ENCODE measurements at regions not wholly inside any gene's neighbourhood (a gene's known extent, or its start where the extent isn't known, plus 50 kb on each side); places are given as distances from the start of the nearest gene placed in this dataset.

DNA sequence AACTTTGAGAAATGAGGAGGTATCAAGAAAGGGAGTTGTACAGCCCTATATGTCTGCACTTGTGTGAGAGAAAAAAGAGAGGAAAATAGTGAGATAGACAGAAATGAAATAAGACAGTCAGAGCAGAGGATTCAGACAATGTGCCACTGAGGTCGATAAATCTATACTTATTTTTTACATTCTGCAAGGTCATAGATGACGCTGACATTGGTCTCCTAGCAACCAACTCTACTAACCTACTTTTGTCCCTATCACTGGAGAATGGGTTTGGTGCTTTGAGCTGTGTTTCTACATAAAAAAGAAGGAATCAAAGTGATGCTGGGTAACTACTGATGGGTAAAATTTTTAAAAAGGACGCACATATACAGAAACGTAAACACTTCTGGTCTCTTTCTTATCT is 573.3 kb upstream of the RORB start:
- no peak overlapping the region for H3K27ac ChIP-seq (ENCODE audit: low read depth in 1 of 2, low read length in 2 of 2)
- H4K20me1 ChIP-seq (ENCODE audit: insufficient read depth, low read length): no peaks in the 10 kb centered on the region
- H3K4me1 ChIP-seq (ENCODE audit: control insufficient read depth in 1 of 2, insufficient read depth in 2 of 2, low read length in 2 of 2): no peaks in the 10 kb centered on the region
- WGBS (ENCODE audit: insufficient coverage): no CpG with 5 or more reads among the region's 4 CpGs
- no peak overlapping the region for H3K9ac ChIP-seq (ENCODE audit: insufficient read depth, low read length, poor library complexity, severe bottlenecking)
- TF ChIP-seq, protein P1, sequence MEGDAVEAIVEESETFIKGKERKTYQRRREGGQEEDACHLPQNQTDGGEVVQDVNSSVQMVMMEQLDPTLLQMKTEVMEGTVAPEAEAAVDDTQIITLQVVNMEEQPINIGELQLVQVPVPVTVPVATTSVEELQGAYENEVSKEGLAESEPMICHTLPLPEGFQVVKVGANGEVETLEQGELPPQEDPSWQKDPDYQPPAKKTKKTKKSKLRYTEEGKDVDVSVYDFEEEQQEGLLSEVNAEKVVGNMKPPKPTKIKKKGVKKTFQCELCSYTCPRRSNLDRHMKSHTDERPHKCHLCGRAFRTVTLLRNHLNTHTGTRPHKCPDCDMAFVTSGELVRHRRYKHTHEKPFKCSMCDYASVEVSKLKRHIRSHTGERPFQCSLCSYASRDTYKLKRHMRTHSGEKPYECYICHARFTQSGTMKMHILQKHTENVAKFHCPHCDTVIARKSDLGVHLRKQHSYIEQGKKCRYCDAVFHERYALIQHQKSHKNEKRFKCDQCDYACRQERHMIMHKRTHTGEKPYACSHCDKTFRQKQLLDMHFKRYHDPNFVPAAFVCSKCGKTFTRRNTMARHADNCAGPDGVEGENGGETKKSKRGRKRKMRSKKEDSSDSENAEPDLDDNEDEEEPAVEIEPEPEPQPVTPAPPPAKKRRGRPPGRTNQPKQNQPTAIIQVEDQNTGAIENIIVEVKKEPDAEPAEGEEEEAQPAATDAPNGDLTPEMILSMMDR (IDR thresholded peaks at IDR 0.05): no peak
- H3K4me2 ChIP-seq (replicated peaks; ENCODE audit: extremely low read depth, low read length, poor library complexity, severe bottlenecking): no peak overlapping the region
- intact Hi-C loops (cut with micrococcal nuclease): no loop called here
- no peaks in the 10 kb centered on the region for H3K79me2 ChIP-seq (ENCODE audit: insufficient read depth, low read length)
- H3K36me3 ChIP-seq (replicated peaks in 1 of 2; ENCODE audit: control insufficient read depth in 1 of 2, insufficient read depth in 2 of 2, low read length in 2 of 2): no peaks in the 10 kb centered on the region
- Mint-ChIP-seq H3K9me3 (peaks cover 0 to 6% (median 2%) of the 10 kb centered on the region in 7 donors), H3K4me1 (no peaks in the 10 kb centered on the region), H3K4me3 (no peak overlapping the region), H3K27me3 (ENCODE audit: low read depth in 3 of 3) (no peaks in the 10 kb centered on the region), H3K36me3 (no peaks in the 10 kb centered on the region), H3K27ac (no peak overlapping the region)
- no peak overlapping the region for H3K4me3 ChIP-seq (replicated peaks in 1 of 3; ENCODE audit: low read depth in 2 of 3, low read length in 3 of 3)
- no peaks in the 10 kb centered on the region for H3K27me3 ChIP-seq (ENCODE audit: control insufficient read depth in 2 of 2, insufficient read depth in 2 of 2, low read length in 2 of 2)
- H3K9me3 ChIP-seq (replicated peaks in 1 of 2; ENCODE audit: control insufficient read depth in 1 of 2, insufficient read depth in 1 of 2, low read length in 2 of 2): no peaks in the 10 kb centered on the region
- H2AFZ ChIP-seq (ENCODE audit: insufficient read depth, low read depth, low read length, poor library complexity, severe bottlenecking): no peak overlapping the region
- DNase-seq: no peak

DNA sequence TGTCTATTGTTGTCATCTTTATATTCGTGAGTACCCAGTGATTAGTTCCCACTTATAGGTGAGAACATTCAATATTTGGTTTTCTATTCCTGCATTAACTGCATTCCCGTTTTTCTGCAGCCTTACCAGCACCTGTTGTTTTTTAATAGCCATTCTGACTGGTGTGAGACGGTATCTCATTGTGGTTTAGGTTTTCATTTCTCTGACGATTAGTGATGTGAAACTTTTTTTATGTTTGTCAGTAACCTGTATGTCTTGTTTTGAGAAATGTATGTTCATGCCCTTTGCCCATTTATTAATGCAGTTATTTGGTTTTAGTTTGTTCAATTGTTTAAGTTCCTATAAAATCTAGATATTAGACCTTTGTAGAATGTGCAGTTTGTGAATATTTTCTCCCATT is 546.0 kb upstream of the RORB start:
- Histone ChIP-seq H3K9me3 (replicated peaks in 1 of 2; ENCODE audit: control insufficient read depth in 1 of 2, insufficient read depth in 1 of 2, low read length in 2 of 2) (no peaks in the 10 kb centered on the region), H3K4me2 (replicated peaks; ENCODE audit: extremely low read depth, low read length, poor library complexity, severe bottlenecking) (no peak overlapping the region), H3K36me3 (replicated peaks in 1 of 2; ENCODE audit: control insufficient read depth in 1 of 2, insufficient read depth in 2 of 2, low read length in 2 of 2) (no peaks in the 10 kb centered on the region), H3K27me3 (ENCODE audit: control insufficient read depth in 2 of 2, insufficient read depth in 2 of 2, low read length in 2 of 2) (no peaks in the 10 kb centered on the region), H2AFZ (ENCODE audit: insufficient read depth, low read depth, low read length, poor library complexity, severe bottlenecking) (no peak overlapping the region), H3K4me3 (replicated peaks in 1 of 3; ENCODE audit: low read depth in 2 of 3, low read length in 3 of 3) (no peak overlapping the region), H3K9ac (ENCODE audit: insufficient read depth, low read length, poor library complexity, severe bottlenecking) (no peak overlapping the region), H3K4me1 (ENCODE audit: control insufficient read depth in 1 of 2, insufficient read depth in 2 of 2, low read length in 2 of 2) (no peaks in the 10 kb centered on the region), H4K20me1 (ENCODE audit: insufficient read depth, low read length) (no peaks in the 10 kb centered on the region), H3K79me2 (ENCODE audit: insufficient read depth, low read length) (no peaks in the 10 kb centered on the region), H3K27ac (ENCODE audit: low read depth in 1 of 2, low read length in 2 of 2) (no peak overlapping the region)
- WGBS (ENCODE audit: insufficient coverage): 80% methylated on average over 2 of the region's 4 CpGs
- no peaks in the 10 kb centered on the region for H3K27me3 Mint-ChIP-seq (ENCODE audit: low read depth in 3 of 3)
- peaks cover 0 to 7% (median 3%) of the 10 kb centered on the region in 7 donors for H3K9me3 Mint-ChIP-seq
- H3K27ac Mint-ChIP-seq: no peak overlapping the region
- DNase-seq: no peak
- TF ChIP-seq, protein P1 (IDR thresholded peaks at IDR 0.05): no peak
- intact Hi-C loops (cut with micrococcal nuclease): no loop called here
- H3K36me3 Mint-ChIP-seq: no peaks in the 10 kb centered on the region
- H3K4me3 Mint-ChIP-seq: no peak overlapping the region
- no peaks in the 10 kb centered on the region for H3K4me1 Mint-ChIP-seq

Data from CD14-positive monocyte (primary cell).